GM12891 (cell line): ENCODE measurements at regions not wholly inside any gene's neighbourhood (a gene's known extent, or its start where the extent isn't known, plus 50 kb on each side); places are given as distances from the start of the nearest gene placed in this dataset.

Experiments used
- POLR2A ChIP-seq: IDR thresholded peaks from 2 replicates; pipeline ENCODE4 v1.6.1; 2011; ENCODE audit warnings: low read depth, low read length, control low read depth
- POLR2AphosphoS5 ChIP-seq: IDR thresholded peaks from 2 replicates; pipeline ENCODE4 v1.6.1; 2011; ENCODE audit warnings: low read depth, low read length, control low read depth
- POU2F2 ChIP-seq: IDR thresholded peaks from 2 replicates; pipeline ENCODE4 v1.6.1; 2011; ENCODE audit warnings: low read depth, mild to moderate bottlenecking, control low read depth, low read length, moderate library complexity
- SPI1 ChIP-seq: IDR thresholded peaks from 2 replicates; pipeline ENCODE4 v1.6.1; 2011; ENCODE audit warnings: low read depth, low read length, control low read depth
- TAF1 ChIP-seq: IDR thresholded peaks from 2 replicates; pipeline ENCODE4 v1.6.1; 2011; ENCODE audit warnings: low read depth, low read length, control low read depth

DNA sequence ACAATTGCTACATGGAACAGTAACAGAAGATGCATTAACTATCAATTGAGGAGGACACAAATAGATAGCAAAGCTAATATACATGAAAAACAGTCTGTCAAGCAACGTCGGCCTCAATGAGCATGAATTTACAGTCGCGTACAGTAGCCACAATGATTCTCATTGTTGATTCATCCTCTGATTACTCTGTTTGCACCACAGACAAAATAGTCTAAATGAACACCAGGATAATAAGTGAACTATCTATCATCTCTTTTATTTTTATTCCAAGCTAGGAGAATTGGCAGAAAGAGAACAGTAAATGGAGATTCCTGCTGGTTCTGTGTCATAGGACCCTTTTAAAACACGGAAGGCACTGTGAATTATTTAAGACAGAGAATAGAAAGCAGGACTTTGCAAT is 108.5 kb downstream of the EVX1 start:
- TF ChIP-seq TAF1, result no peak
- TF ChIP-seq POLR2A, result no peak
- no peak for TF ChIP-seq POLR2AphosphoS5
- no peak for TF ChIP-seq POU2F2
- no peak for TF ChIP-seq SPI1
